Liver (tissue), 8 donors: ENCODE measurements at regions not wholly inside any gene's neighbourhood (a gene's known extent, or its start where the extent isn't known, plus 50 kb on each side); places are given as distances from the start of the nearest gene placed in this dataset.
"Not testable (repeated sequence)": the region's sequence is repeated elsewhere in the genome, so short reads cannot be mapped to it uniquely, and the experiment has no call there.

Experiments
- DNase-seq: peaks from one replicate; pipeline ENCODE4 v3.0.0-alpha.2; 2017; ENCODE audit warnings: low spot score
- H3K27ac ChIP-seq, 2 donors: one replicate each; pipeline ENCODE4 v1.7.0; 2013; ENCODE audit warnings: inconsistent platforms in 2 of 2, low read length in 2 of 2, control low read depth in 1 of 2, low read depth in 1 of 2, mild to moderate bottlenecking in 1 of 2
- H3K27me3 ChIP-seq, 4 donors: one replicate each; pipeline versions ENCODE4 v1.6.1 to v1.7.0; 2013; ENCODE audit warnings: low read length in 3 of 4, inconsistent platforms in 1 of 4, mild to moderate bottlenecking in 1 of 4, moderate library complexity in 1 of 4; ENCODE audit not compliant: control insufficient read depth in 4 of 4, insufficient read depth in 4 of 4
- H3K36me3 ChIP-seq, 4 donors: one replicate each; pipeline versions ENCODE4 v1.6.1 to v1.7.0; 2013; ENCODE audit warnings: low read length in 3 of 4, mild to moderate bottlenecking in 3 of 4, low read depth in 1 of 4, moderate library complexity in 1 of 4; ENCODE audit not compliant: control insufficient read depth in 4 of 4, insufficient read depth in 3 of 4
- H3K4me1 ChIP-seq, 4 donors: one replicate each; pipeline versions ENCODE4 v1.6.1 to v1.7.0; 2013; ENCODE audit warnings: low read length in 3 of 4, mild to moderate bottlenecking in 3 of 4, moderate library complexity in 1 of 4; ENCODE audit not compliant: control insufficient read depth in 4 of 4, insufficient read depth in 4 of 4
- H3K4me3 ChIP-seq, 3 donors: one replicate each; pipeline versions ENCODE4 v1.6.1 to v1.7.0; 2013; ENCODE audit warnings: low read length in 3 of 3, control low read depth in 1 of 3, low read depth in 1 of 3, mild to moderate bottlenecking in 1 of 3
- H3K9ac ChIP-seq, 2 donors: one replicate each; pipeline ENCODE4 v1.7.0; 2013; ENCODE audit warnings: low read length in 2 of 2, mild to moderate bottlenecking in 2 of 2, moderate library complexity in 2 of 2, control low read depth in 1 of 2, low read depth in 1 of 2
- H3K9me3 ChIP-seq, 4 donors: one replicate each; pipeline versions ENCODE4 v1.6.1 to v1.7.0; 2013; ENCODE audit warnings: low read length in 3 of 4; ENCODE audit not compliant: control insufficient read depth in 4 of 4
- ATF3 ChIP-seq: IDR thresholded peaks from 2 replicates; pipeline ENCODE4 v1.6.1; 2016; ENCODE audit warnings: antibody characterized with exemption
- CTCF ChIP-seq: fragments of 150-350 bp; IDR thresholded peaks from 2 replicates; pipeline ENCODE4 v1.5.1; 2017; ENCODE audit warnings: improper control_type of control experiment, low read depth, low read length; ENCODE audit not compliant: missing input control
- EGR1 ChIP-seq, 2 donors: IDR thresholded peaks; 2 replicates each; pipeline ENCODE4 v1.6.1; 2016 to 2018; ENCODE audit warnings: antibody characterized with exemption in 2 of 2, low read depth in 2 of 2
- FOXA2 ChIP-seq: IDR thresholded peaks from 2 replicates; pipeline ENCODE4 v1.6.1; 2016; ENCODE audit warnings: antibody characterized with exemption
- HNF4A ChIP-seq, 2 donors: conservative IDR thresholded peaks; 2 replicates each; pipeline ENCODE4 v1.6.1; 2016; ENCODE audit warnings: antibody characterized with exemption in 2 of 2, mild to moderate bottlenecking in 2 of 2
- JUND ChIP-seq, 2 donors: IDR thresholded peaks; 2 replicates each; pipeline ENCODE4 v1.6.1; 2016; ENCODE audit warnings: antibody characterized with exemption in 2 of 2
- MAX ChIP-seq: IDR thresholded peaks from 2 replicates; pipeline ENCODE4 v1.6.1; 2016; ENCODE audit warnings: antibody characterized with exemption
- NR2F2 ChIP-seq: IDR thresholded peaks from 2 replicates; pipeline ENCODE4 v1.6.1; 2016; ENCODE audit warnings: antibody characterized with exemption
- RAD21 ChIP-seq, 2 donors: IDR thresholded peaks; 2 replicates each; pipeline ENCODE4 v1.6.1; 2016; ENCODE audit warnings: antibody characterized with exemption in 2 of 2, mild to moderate bottlenecking in 2 of 2
- REST ChIP-seq: IDR thresholded peaks from 2 replicates; pipeline ENCODE4 v1.6.1; 2016; ENCODE audit warnings: antibody characterized with exemption, mild to moderate bottlenecking
- RXRA ChIP-seq, 2 donors: IDR thresholded peaks; 2 replicates each; pipeline ENCODE4 v1.6.1; 2017 to 2018; ENCODE audit warnings: antibody characterized with exemption in 2 of 2, mild to moderate bottlenecking in 1 of 2
- SP1 ChIP-seq: IDR thresholded peaks from 2 replicates; pipeline ENCODE4 v1.6.1; 2018; ENCODE audit warnings: antibody characterized with exemption, mild to moderate bottlenecking
- YY1 ChIP-seq: IDR thresholded peaks from 2 replicates; pipeline ENCODE4 v1.6.1; 2016; ENCODE audit warnings: antibody characterized with exemption, mild to moderate bottlenecking
- ZBTB33 ChIP-seq: IDR thresholded peaks from 2 replicates; pipeline ENCODE4 v1.6.1; 2016; ENCODE audit warnings: antibody characterized with exemption
- WGBS: extraction: QIAGEN DNeasy Blood & Tissue Kit; methylation state at CpG from one replicate; pipeline ENCODE4 v1.1.7; 2013; 5-methylcytosine and 5-hydroxymethylcytosine counted together
- donor health status: healthy.
- donor health status: healthy.
- donor health status: healthy.
- donor health status: healthy.
- donor health status: healthy.

GRCh38 chr7:142511801-142512200 lies 237.5 kb upstream of the PRSS1 start:
- no peak for DNase-seq
- TF ChIP-seq REST (no peak), ATF3 (no peak), ZBTB33 (no peak), RXRA (IDR thresholded peaks at IDR 0.05) (no peak), NR2F2 (no peak), HNF4A (conservative IDR thresholded peaks at IDR 0.05) (no peak), FOXA2 (no peak), CTCF (no peak), RAD21 (IDR thresholded peaks at IDR 0.05) (no peak), MAX (no peak), YY1 (no peak), EGR1 (IDR thresholded peaks at IDR 0.05; ENCODE audit: low read depth in 2 of 2) (no peak), JUND (IDR thresholded peaks at IDR 0.05) (no peak)
- Histone ChIP-seq H3K9me3 (no peaks in the 10 kb centered on the region), H3K27me3 (peaks cover 0 to 3% (median 0%) of the 10 kb centered on the region in 4 donors), H3K4me1 (no peaks in the 10 kb centered on the region), H3K27ac (no peak overlapping the region), H3K9ac (no peak overlapping the region), H3K36me3 (no peaks in the 10 kb centered on the region), H3K4me3 (no peak overlapping the region)
- 83% methylated on average over 7 of the region's 7 CpGs for WGBS

GRCh38 chr7:142511374-142511773 lies 237.9 kb upstream of the PRSS1 start:
- H3K27ac ChIP-seq: no peak overlapping the region
- no peaks in the 10 kb centered on the region for H3K4me1 ChIP-seq
- H3K9ac ChIP-seq: no peak overlapping the region
- WGBS: 60% methylated on average over 3 of the region's 3 CpGs
- peaks cover 0 to 3% (median 0%) of the 10 kb centered on the region in 4 donors for H3K27me3 ChIP-seq
- H3K36me3 ChIP-seq: no peaks in the 10 kb centered on the region
- H3K9me3 ChIP-seq: no peaks in the 10 kb centered on the region
- DNase-seq: no peak
- H3K4me3 ChIP-seq: no peak overlapping the region
- no peak for TF ChIP-seq HNF4A (conservative IDR thresholded peaks at IDR 0.05)
- no peak for TF ChIP-seq SP1

GRCh38 chr7:142509235-142509634 lies 240.0 kb upstream of the PRSS1 start:
- DNase-seq, H3K9me3 ChIP-seq, H3K4me1 ChIP-seq, H3K9ac ChIP-seq, H3K27ac ChIP-seq, H3K4me3 ChIP-seq, H3K27me3 ChIP-seq, H3K36me3 ChIP-seq: not testable (repeated sequence)
- WGBS: 71% methylated on average over 3 of the region's 3 CpGs
